ENCODE measurements at regions not wholly inside any gene's neighbourhood (a gene's known extent, or its start where the extent isn't known, plus 50 kb on each side); places are given as distances from the start of the nearest gene placed in this dataset.

DNA sequence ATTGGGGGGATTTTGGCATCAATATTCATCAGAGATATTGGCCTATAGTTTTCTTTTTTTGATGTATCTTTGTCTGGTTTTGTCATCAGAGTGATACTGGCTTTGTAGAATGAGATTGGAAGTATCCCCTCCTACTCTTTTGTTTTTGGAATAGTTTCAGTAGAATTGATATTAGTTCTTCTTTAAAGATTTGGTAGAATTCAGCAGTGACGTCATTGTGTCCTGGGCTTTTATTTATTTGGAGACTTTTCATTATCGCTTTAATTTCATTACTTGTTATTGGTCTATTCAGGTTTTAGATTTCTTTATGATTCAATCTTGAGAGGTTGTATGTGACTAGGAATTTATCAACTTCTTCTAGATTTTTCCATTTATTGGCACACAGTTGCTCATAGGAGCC lies 825.5 kb upstream of the NXPH2 start:
- Histone ChIP-seq H3K9me3 (no peaks in the 10 kb centered on the region), H3K36me3 (ENCODE audit: insufficient read depth in 1 of 2, low read depth in 1 of 2) (no peaks in the 10 kb centered on the region), H3K4me3 (no peak overlapping the region), H3K4me1 (no peaks in the 10 kb centered on the region), H3K27ac (no peak overlapping the region), H3K27me3 (ENCODE audit: insufficient read depth in 3 of 3, low read length in 2 of 3) (no peaks in the 10 kb centered on the region)
- ATAC-seq (no peak), DNase-seq (no peak)
- TF ChIP-seq CTCF (IDR thresholded peaks at IDR 0.05) = no peak
- intact Hi-C loops (cut with DNase I) = no loop called here
- 89 to 99% (median 93%) methylated on average over 2 of the region's 2 CpGs for WGBS, 3 donors

DNA sequence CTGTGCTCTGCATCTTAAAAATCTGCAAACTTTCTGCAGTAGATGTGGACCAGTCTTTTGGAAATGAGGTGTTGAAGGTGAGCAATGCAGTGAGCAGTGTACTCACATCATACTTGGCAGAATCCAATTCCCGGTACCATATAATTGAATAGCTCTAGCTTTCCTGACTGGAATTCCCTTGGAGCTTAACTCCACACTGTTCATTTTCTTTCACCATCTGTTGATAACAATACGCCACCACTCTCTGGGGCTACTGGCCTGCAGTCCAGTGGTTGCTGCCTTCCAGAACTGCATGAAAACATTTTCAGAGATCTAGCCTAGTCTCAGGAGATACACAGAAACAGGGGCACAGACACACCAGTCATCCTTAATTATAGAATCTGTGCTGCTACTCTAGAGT lies 820.0 kb upstream of the NXPH2 start:
- DNase-seq = no peak
- no peaks in the 10 kb centered on the region for H3K9me3 ChIP-seq
- intact Hi-C loops (cut with DNase I) = no loop called here
- 31 to 45% (median 42%) methylated on average over 2 of the region's 2 CpGs for WGBS, 3 donors
- H3K27me3 ChIP-seq (ENCODE audit: insufficient read depth in 3 of 3, low read length in 2 of 3) = no peaks in the 10 kb centered on the region
- no peak overlapping the region for H3K4me3 ChIP-seq
- no peaks in the 10 kb centered on the region for H3K36me3 ChIP-seq (ENCODE audit: insufficient read depth in 1 of 2, low read depth in 1 of 2)
- H3K27ac ChIP-seq = no peak overlapping the region
- ATAC-seq = no peak
- H3K4me1 ChIP-seq = no peaks in the 10 kb centered on the region
- no peak for TF ChIP-seq CTCF (IDR thresholded peaks at IDR 0.05)

DNA sequence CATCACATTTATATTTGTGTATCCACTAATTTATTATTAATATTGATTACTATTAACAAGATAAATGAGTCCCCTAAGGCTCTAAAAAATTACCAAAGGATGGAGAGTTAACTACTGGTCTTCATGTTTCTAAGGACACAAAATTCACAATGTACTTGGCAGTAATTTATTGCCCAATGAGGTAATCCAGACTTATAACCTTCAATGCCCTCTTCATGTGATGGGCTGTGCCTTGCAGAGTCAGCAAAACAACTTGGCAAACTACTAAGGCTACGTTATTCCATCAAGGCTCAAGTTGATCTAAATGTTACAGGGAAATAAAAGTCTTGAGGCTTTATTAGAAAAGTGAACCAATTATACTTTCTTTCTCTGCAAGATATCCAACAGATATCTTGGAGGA lies 804.9 kb upstream of the NXPH2 start:
- no peaks in the 10 kb centered on the region for H3K9me3 ChIP-seq
- H3K27me3 ChIP-seq (ENCODE audit: insufficient read depth in 3 of 3, low read length in 2 of 3) = no peaks in the 10 kb centered on the region
- DNase-seq (no peak), ATAC-seq (no peak)
- 38 to 49% (median 43%) methylated on average over 1 of the region's 1 CpG for WGBS, 3 donors
- no peaks in the 10 kb centered on the region for H3K36me3 ChIP-seq (ENCODE audit: insufficient read depth in 1 of 2, low read depth in 1 of 2)
- H3K4me1 ChIP-seq = no peaks in the 10 kb centered on the region
- intact Hi-C loops (cut with DNase I) = no loop called here
- TF ChIP-seq CTCF (IDR thresholded peaks at IDR 0.05) = no peak
- H3K27ac ChIP-seq = no peak overlapping the region
- H3K4me3 ChIP-seq = no peak overlapping the region

DNA sequence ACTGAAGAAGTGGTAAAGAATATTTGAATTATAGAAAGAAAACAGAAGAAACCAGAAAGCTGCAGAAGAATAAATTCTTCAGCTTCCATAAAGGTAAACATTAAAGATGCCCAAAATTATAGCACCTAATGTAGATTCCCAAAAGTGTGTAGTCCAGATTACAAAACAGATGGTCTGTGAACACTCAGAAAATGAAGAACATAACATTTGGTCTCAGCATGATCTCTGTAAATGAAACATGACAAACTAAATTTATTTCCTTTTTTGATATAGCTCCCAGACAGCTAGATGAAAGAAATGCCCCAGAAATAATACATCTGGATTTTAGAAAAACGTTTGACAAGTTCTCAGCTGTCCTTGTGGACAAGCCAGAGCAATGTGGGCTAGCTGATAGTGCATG lies 794.2 kb upstream of the NXPH2 start:
- H3K4me1 ChIP-seq = no peaks in the 10 kb centered on the region
- H3K27me3 ChIP-seq (ENCODE audit: insufficient read depth in 3 of 3, low read length in 2 of 3) = no peaks in the 10 kb centered on the region
- ATAC-seq (no peak), DNase-seq (no peak)
- H3K4me3 ChIP-seq = no peak overlapping the region
- no peak overlapping the region for H3K27ac ChIP-seq
- no peaks in the 10 kb centered on the region for H3K36me3 ChIP-seq (ENCODE audit: insufficient read depth in 1 of 2, low read depth in 1 of 2)
- no peak for TF ChIP-seq CTCF (IDR thresholded peaks at IDR 0.05)
- intact Hi-C loops (cut with DNase I) = no loop called here
- no peaks in the 10 kb centered on the region for H3K9me3 ChIP-seq
- 0 to 5% (median 1%) methylated on average over 1 of the region's 1 CpG for WGBS, 3 donors

- intact Hi-C loops (cut with DNase I) = no loop called here
- Histone ChIP-seq H3K4me1 (no peaks in the 10 kb centered on the region), H3K9me3 (no peaks in the 10 kb centered on the region), H3K4me3 (no peak overlapping the region), H3K27me3 (ENCODE audit: insufficient read depth in 3 of 3, low read length in 2 of 3) (no peaks in the 10 kb centered on the region), H3K27ac (no peak overlapping the region), H3K36me3 (ENCODE audit: insufficient read depth in 1 of 2, low read depth in 1 of 2) (no peaks in the 10 kb centered on the region)
- ATAC-seq = no peak
- WGBS, 3 donors = 80 to 90% (median 87%) methylated on average over 5 of the region's 5 CpGs
- TF ChIP-seq CTCF (IDR thresholded peaks at IDR 0.05) = no peak
- DNase-seq = no peak
Measured at GRCh38 chr2:139556789-139557188, 776.6 kb upstream of the NXPH2 start.

Measured in psoas muscle (tissue), 7 donors.